GM12874 (cell line): ENCODE measurements at regions not wholly inside any gene's neighbourhood (a gene's known extent, or its start where the extent isn't known, plus 50 kb on each side); places are given as distances from the start of the nearest gene placed in this dataset.
A peak's percentile ranks its signal among the peaks of the same experiment; 100 is the strongest.

ENCODE experiments used
- TF ChIP-seq, protein P1 (sequence below): IDR thresholded peaks from 2 replicates; pipeline ENCODE4 v1.5.1; 2011; ENCODE audit warnings: low read depth, mild to moderate bottlenecking, control low read depth, low read length, moderate library complexity; ENCODE audit not compliant: insufficient read depth

DNA sequence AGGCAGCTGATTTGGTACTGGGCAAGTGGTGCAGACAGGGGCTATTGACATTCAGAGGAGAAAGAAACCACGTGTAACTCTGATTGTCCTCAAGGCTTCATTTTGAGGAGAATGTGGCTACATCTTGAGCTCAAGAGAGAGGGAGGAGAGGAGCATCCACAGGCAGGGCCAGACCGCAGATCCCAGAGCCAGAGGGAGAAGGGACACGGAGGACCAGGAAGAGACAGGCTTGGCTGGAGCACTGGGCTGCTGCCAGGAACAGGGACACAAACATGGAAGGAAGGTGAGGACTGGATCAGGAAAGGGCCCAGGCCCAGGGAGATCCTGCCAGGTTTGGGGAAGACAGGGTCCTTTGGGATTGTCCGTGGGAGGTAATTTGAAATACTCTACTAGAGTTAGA, 158.3 kb downstream of the GPAM start:
- TF ChIP-seq, protein P1, sequence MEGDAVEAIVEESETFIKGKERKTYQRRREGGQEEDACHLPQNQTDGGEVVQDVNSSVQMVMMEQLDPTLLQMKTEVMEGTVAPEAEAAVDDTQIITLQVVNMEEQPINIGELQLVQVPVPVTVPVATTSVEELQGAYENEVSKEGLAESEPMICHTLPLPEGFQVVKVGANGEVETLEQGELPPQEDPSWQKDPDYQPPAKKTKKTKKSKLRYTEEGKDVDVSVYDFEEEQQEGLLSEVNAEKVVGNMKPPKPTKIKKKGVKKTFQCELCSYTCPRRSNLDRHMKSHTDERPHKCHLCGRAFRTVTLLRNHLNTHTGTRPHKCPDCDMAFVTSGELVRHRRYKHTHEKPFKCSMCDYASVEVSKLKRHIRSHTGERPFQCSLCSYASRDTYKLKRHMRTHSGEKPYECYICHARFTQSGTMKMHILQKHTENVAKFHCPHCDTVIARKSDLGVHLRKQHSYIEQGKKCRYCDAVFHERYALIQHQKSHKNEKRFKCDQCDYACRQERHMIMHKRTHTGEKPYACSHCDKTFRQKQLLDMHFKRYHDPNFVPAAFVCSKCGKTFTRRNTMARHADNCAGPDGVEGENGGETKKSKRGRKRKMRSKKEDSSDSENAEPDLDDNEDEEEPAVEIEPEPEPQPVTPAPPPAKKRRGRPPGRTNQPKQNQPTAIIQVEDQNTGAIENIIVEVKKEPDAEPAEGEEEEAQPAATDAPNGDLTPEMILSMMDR = no peak

DNA sequence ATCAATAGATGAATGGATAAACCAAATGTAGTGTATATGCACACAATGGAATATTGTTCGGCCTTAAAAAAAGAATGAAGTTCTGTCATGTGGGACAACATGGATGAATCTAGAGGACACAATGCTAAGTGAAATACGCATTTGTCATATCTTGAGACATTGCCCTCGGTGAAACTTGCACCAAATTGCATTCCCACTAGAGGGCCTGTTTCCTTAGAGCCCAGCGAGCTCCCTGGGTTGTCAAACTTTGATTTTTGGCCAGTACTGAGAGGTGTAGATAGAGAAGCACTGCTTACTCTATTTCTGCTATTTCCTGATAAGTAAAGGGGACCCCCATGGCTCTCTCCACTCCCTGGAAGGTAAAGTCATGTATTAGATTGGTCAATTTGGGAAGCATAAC, 157.1 kb downstream of the GPAM start:
- TF ChIP-seq, protein P1 = peak; percentile 13; the same call in 1 of the 2 replicates

DNA sequence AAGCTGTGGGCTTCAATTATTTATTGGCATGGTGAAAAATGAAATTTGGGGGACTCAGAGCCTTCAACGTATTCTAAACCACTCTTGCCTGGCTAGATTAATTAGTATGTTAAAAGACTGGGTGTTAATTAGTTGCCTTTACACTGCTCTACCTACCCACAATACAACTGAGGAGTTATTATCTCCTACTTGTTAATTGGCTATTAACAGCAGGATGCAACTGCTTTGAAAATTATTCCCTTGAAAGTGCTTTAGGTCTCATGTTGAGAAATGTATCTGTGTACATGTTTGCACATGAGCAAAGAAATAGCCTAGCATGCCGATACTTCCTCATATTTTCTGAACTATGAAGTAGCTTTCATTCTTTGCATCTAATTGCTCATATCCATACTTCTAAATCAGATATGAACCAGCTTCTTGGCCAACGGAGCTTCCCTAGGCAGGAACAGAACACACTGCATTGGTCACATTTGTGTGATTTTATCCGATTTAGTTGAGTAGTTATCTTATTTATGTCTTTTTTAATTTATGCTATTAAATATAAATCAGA, 155.8 kb downstream of the GPAM start:
- TF ChIP-seq, protein P1 = no peak

DNA sequence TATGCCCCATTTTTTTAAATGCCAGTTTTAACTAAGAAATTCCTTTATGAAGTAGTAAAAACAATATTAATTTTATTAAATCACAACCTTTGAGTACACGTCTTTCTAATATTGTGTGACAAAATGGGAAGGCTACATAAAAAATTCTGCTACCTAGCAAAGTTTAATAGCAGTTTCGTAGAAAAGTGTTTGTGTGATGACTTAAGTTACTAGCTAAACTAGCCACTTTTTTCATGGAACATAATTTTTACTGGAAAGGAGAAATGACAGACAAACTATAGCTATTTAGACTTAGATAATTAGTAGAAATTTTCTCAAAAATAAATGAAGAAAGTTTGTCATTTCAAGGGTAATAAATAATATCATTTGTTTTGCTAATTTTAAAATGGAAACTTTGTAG, 153.1 kb downstream of the GPAM start:
- TF ChIP-seq, protein P1 = no peak

DNA sequence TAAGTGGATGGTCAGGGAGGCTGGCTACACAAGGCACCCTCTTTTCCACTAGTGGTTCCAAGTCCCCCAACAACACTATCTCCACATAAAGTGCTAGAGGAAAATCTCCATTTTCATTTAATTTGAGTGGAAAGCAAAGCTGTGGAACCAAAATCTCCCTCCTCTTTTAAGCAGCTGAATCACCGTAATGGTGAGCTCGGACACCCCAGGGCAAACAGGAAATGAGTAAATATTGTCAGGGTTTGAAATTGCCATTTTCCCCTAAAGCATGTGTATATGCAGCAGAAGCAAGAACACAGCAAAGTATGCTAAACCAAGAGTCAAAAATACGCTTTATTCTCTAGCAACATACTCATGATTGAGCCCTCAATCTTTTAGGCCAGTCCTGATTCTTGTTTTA, 143.7 kb downstream of the GPAM start:
- TF ChIP-seq, protein P1 = no peak

DNA sequence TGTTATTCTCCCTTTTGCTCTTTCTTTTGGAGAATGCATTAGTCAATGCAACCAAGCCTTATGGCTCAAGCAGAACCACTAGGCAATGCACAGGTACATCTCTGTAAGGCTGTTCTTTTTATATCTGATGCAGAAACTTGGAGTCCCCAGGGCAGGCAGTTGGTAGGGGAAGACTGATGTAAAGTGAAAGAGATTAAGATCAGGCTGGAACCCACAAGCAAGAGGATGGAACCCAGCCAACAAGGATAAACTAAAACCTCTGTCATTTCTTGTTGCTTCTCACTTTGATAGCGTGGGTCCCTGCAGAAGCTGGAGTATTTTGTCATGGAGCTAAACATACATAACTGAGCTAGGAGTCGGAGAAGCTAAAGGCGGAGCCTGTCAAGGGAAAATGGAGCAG, 142.9 kb downstream of the GPAM start:
- TF ChIP-seq, protein P1 = no peak

DNA sequence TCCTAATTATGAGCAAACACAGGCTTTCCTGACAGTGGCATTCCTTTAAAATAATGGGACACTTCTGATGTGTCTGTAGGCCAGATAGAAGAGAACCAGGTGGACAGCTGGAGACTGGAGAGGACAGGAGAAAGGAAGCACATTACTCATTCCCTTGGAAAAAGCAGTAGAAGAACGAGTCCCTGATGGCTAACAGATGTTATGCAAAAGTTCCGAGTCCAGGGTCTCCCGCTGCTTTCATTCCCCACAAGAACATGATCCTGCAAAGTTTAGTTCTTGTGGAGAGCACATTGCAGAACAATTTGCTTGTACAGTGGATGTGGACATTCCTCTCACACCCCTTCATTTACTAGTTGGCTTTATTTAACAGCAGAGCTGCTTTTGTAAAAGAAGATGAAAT, 137.6 kb downstream of the GPAM start:
- TF ChIP-seq, protein P1 = no peak
